Naive thymus-derived CD8-positive, alpha-beta T cell (primary cell): ENCODE measurements at regions not wholly inside any gene's neighbourhood (a gene's known extent, or its start where the extent isn't known, plus 50 kb on each side); places are given as distances from the start of the nearest gene placed in this dataset.

ENCODE experiments used
- ATAC-seq, 2 donors: fragments of 150-1000 bp; cut with Tn5 transposase in 1 of 2; sonication (Bioruptor Pico), chemical (Tn5 transposase) in 1 of 2; 1 replicate in 1 of 2; 2 replicates in 1 of 2; pipeline ENCODE4 v1.10.0; 2021; ENCODE audit warnings: mild to moderate bottlenecking in 2 of 2, moderate library complexity in 2 of 2
- POLR2A ChIA-PET: fragments of 350-600 bp; sonication (Branson Sonifier 250); formaldehyde crosslinking; loops from one replicate; lab custom pipeline; 2021; ENCODE audit warnings: antibody characterized with exemption; lab: Charles Lee
- DNase-seq, 10 donors: peaks; one replicate each; pipeline versions ENCODE4 v3.0.0 to v3.0.0-alpha.2; 2020 to 2022
- H3K27ac Mint-ChIP-seq, 10 donors: one replicate each; pipeline ENCODE4 v1.8.0; 2020 to 2022; ENCODE audit warnings: mild to moderate bottlenecking in 10 of 10, mixed read lengths in 10 of 10, moderate library complexity in 4 of 10, inconsistent platforms in 1 of 10
- H3K27me3 Mint-ChIP-seq, 5 donors: one replicate each; pipeline ENCODE4 v1.8.0; 2021 to 2022; ENCODE audit warnings: mixed read lengths in 5 of 5
- H3K36me3 Mint-ChIP-seq, 3 donors: one replicate each; pipeline ENCODE4 v1.8.0; 2020 to 2022; ENCODE audit warnings: mixed read lengths in 3 of 3, mild to moderate bottlenecking in 2 of 3, inconsistent platforms in 1 of 3
- H3K4me1 Mint-ChIP-seq, 4 donors: one replicate each; pipeline ENCODE4 v1.8.0; 2021 to 2022; ENCODE audit warnings: mixed read lengths in 4 of 4
- H3K4me3 Mint-ChIP-seq, 10 donors: one replicate each; pipeline ENCODE4 v1.8.0; 2020 to 2022; ENCODE audit warnings: mild to moderate bottlenecking in 10 of 10, mixed read lengths in 10 of 10, moderate library complexity in 6 of 10, inconsistent platforms in 1 of 10
- H3K9me3 Mint-ChIP-seq, 9 donors: one replicate each; pipeline ENCODE4 v1.8.0; 2020 to 2022; ENCODE audit warnings: mixed read lengths in 9 of 9, mild to moderate bottlenecking in 3 of 9, inconsistent platforms in 1 of 9, moderate library complexity in 1 of 9

GRCh38 chr11:60641940-60642339, 57.5 kb upstream of the MS4A8 start:
- peaks cover 0 to 4% (median 0%) of the 10 kb centered on the region in 3 donors for H3K36me3 Mint-ChIP-seq
- DNase-seq (no peak), ATAC-seq (no peak)
- H3K4me1 Mint-ChIP-seq: no peaks in the 10 kb centered on the region
- POLR2A ChIA-PET: no interaction called here
- H3K27me3 Mint-ChIP-seq: peaks cover 2 to 10% (median 5%) of the 10 kb centered on the region in 5 donors
- no peak overlapping the region for H3K27ac Mint-ChIP-seq
- H3K9me3 Mint-ChIP-seq: peaks cover 0 to 28% (median 12%) of the 10 kb centered on the region in 9 donors
- no peak overlapping the region for H3K4me3 Mint-ChIP-seq

DNA sequence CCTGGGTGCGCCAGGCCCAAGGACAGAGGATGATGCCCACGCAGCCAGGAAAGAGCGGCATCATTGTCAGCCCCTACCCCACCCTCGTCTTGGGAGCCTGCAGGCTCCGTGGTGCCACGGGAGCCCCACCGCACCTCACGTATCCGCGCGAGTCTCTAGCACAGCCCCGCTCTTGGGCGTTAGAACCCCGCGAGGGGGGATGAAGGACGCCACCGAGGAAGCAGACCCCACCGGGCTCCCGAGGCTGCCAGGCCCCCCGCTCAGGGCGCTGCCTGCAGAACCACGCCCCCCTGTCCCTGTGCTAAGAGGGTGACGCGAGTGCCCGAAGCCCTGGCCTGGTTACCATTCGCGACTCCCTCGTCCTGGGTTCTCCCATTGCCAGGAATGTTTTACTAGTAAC, 52.3 kb upstream of the MS4A8 start:
- no peak overlapping the region for H3K4me3 Mint-ChIP-seq
- H3K9me3 Mint-ChIP-seq: peaks cover 1 to 28% (median 16%) of the 10 kb centered on the region in 9 donors
- H3K27ac Mint-ChIP-seq: no peak overlapping the region
- H3K27me3 Mint-ChIP-seq: peaks cover 4 to 8% (median 5%) of the 10 kb centered on the region in 5 donors
- ATAC-seq: no peak
- DNase-seq: no peak
- POLR2A ChIA-PET: no interaction called here
- H3K4me1 Mint-ChIP-seq: no peaks in the 10 kb centered on the region
- H3K36me3 Mint-ChIP-seq: peaks cover 0 to 8% (median 0%) of the 10 kb centered on the region in 3 donors
